ENCODE measurements at regions not wholly inside any gene's neighbourhood (a gene's known extent, or its start where the extent isn't known, plus 50 kb on each side); places are given as distances from the start of the nearest gene placed in this dataset.

- H4K20me1 ChIP-seq (ENCODE audit: insufficient read depth, low read length): no peaks in the 10 kb centered on the region
These were observed 118.1 kb upstream of the MAFB start for GRCh38 chr20:40806929-40807820.

GRCh38 chr20:40807821-40808170 is 118.8 kb upstream of the MAFB start:
- peaks cover 60% of the 10 kb centered on the region for H3K27me3 ChIP-seq (ENCODE audit: low read depth, low read length)
- no peaks in the 10 kb centered on the region for H3K9me3 ChIP-seq (ENCODE audit: insufficient read depth, low read length)
- no peaks in the 10 kb centered on the region for H3K4me1 ChIP-seq (ENCODE audit: low read length)
- H3K4me2 ChIP-seq (ENCODE audit: low read length): no peak overlapping the region
- H3K36me3 ChIP-seq (replicated peaks; ENCODE audit: low read depth, low read length): no peaks in the 10 kb centered on the region
- no peak overlapping the region for H3K9ac ChIP-seq (ENCODE audit: low read length)
- H3K4me3 ChIP-seq (ENCODE audit: low read length): no peak overlapping the region
- H3K79me2 ChIP-seq (ENCODE audit: low read length): no peaks in the 10 kb centered on the region
- TF ChIP-seq CTCF (IDR thresholded peaks at IDR 0.05; ENCODE audit: low read depth, low read length): no peak
- TF ChIP-seq EZH2phosphoT487 (IDR thresholded peaks at IDR 0.05; ENCODE audit: low read depth): no peak
- no peak overlapping the region for H3K27ac ChIP-seq (ENCODE audit: low read length)
- H4K20me1 ChIP-seq (ENCODE audit: insufficient read depth, low read length): no peaks in the 10 kb centered on the region
- no peak overlapping the region for H2AFZ ChIP-seq (ENCODE audit: low read depth, low read length)

More at GRCh38 chr20:40806929-40807820, 118.1 kb upstream of the MAFB start:
- H3K36me3 ChIP-seq (replicated peaks; ENCODE audit: low read depth, low read length): no peaks in the 10 kb centered on the region
- no peak overlapping the region for H3K4me2 ChIP-seq (ENCODE audit: low read length)
- no peak overlapping the region for H2AFZ ChIP-seq (ENCODE audit: low read depth, low read length)
- peaks cover 66% of the 10 kb centered on the region for H3K27me3 ChIP-seq (ENCODE audit: low read depth, low read length)
- TF ChIP-seq CTCF (IDR thresholded peaks at IDR 0.05; ENCODE audit: low read depth, low read length): no peak
- no peak for TF ChIP-seq EZH2phosphoT487 (IDR thresholded peaks at IDR 0.05; ENCODE audit: low read depth)
- no peak overlapping the region for H3K9ac ChIP-seq (ENCODE audit: low read length)
- H3K4me1 ChIP-seq (ENCODE audit: low read length): no peaks in the 10 kb centered on the region
- H3K79me2 ChIP-seq (ENCODE audit: low read length): no peaks in the 10 kb centered on the region
- no peak overlapping the region for H3K27ac ChIP-seq (ENCODE audit: low read length)
- H3K9me3 ChIP-seq (ENCODE audit: insufficient read depth, low read length): no peaks in the 10 kb centered on the region
- no peak overlapping the region for H3K4me3 ChIP-seq (ENCODE audit: low read length)

GRCh38 chr20:40808936-40809335 is 119.9 kb upstream of the MAFB start:
- H3K79me2 ChIP-seq (ENCODE audit: low read length): no peaks in the 10 kb centered on the region
- no peaks in the 10 kb centered on the region for H3K9me3 ChIP-seq (ENCODE audit: insufficient read depth, low read length)
- no peak overlapping the region for H3K9ac ChIP-seq (ENCODE audit: low read length)
- no peak overlapping the region for H2AFZ ChIP-seq (ENCODE audit: low read depth, low read length)
- no peaks in the 10 kb centered on the region for H3K36me3 ChIP-seq (replicated peaks; ENCODE audit: low read depth, low read length)
- no peak overlapping the region for H3K4me3 ChIP-seq (ENCODE audit: low read length)
- H3K4me1 ChIP-seq (ENCODE audit: low read length): no peaks in the 10 kb centered on the region
- TF ChIP-seq CTCF (IDR thresholded peaks at IDR 0.05; ENCODE audit: low read depth, low read length) (no peak), EZH2phosphoT487 (IDR thresholded peaks at IDR 0.05; ENCODE audit: low read depth) (no peak)
- H4K20me1 ChIP-seq (ENCODE audit: insufficient read depth, low read length): no peaks in the 10 kb centered on the region
- peaks cover 55% of the 10 kb centered on the region for H3K27me3 ChIP-seq (ENCODE audit: low read depth, low read length)
- H3K4me2 ChIP-seq (ENCODE audit: low read length): no peak overlapping the region
- H3K27ac ChIP-seq (ENCODE audit: low read length): no peak overlapping the region

- no peak overlapping the region for H3K4me3 ChIP-seq (ENCODE audit: low read length)
- no peak overlapping the region for H3K27ac ChIP-seq (ENCODE audit: low read length)
- H3K27me3 ChIP-seq (ENCODE audit: low read depth, low read length): peaks cover 52% of the 10 kb centered on the region
- H3K9ac ChIP-seq (ENCODE audit: low read length): no peak overlapping the region
- no peaks in the 10 kb centered on the region for H4K20me1 ChIP-seq (ENCODE audit: insufficient read depth, low read length)
- TF ChIP-seq CTCF (IDR thresholded peaks at IDR 0.05; ENCODE audit: low read depth, low read length) (no peak), EZH2phosphoT487 (IDR thresholded peaks at IDR 0.05; ENCODE audit: low read depth) (no peak)
- no peak overlapping the region for H3K4me2 ChIP-seq (ENCODE audit: low read length)
- no peaks in the 10 kb centered on the region for H3K36me3 ChIP-seq (replicated peaks; ENCODE audit: low read depth, low read length)
- no peaks in the 10 kb centered on the region for H3K4me1 ChIP-seq (ENCODE audit: low read length)
- no peak overlapping the region for H2AFZ ChIP-seq (ENCODE audit: low read depth, low read length)
- H3K9me3 ChIP-seq (ENCODE audit: insufficient read depth, low read length): no peaks in the 10 kb centered on the region
- H3K79me2 ChIP-seq (ENCODE audit: low read length): no peaks in the 10 kb centered on the region
These were observed 120.3 kb upstream of the MAFB start for GRCh38 chr20:40809361-40809760.

All from OCI-LY3 (cell line).